GM23338 (cell line): ENCODE measurements at regions not wholly inside any gene's neighbourhood (a gene's known extent, or its start where the extent isn't known, plus 50 kb on each side); places are given as distances from the start of the nearest gene placed in this dataset.

ENCODE experiments used
- ATAC-seq: fragments of 200-7000 bp; cut with Tn5 transposase; 3 replicates; pipeline ENCODE4 v1.9.1; 2020
- DNase-seq: peaks from one replicate; pipeline ENCODE4 v3.0.0-alpha.2; 2015; ENCODE audit warnings: low spot score
- H2AFZ ChIP-seq: fragments of 200-600 bp; sonication (generic); 2 replicates; pipeline ENCODE4 v1.8.0; 2016; ENCODE audit warnings: antibody characterized with exemption, mild to moderate bottlenecking, moderate library complexity
- H3F3A ChIP-seq: fragments of 200-600 bp; sonication (generic); replicated peaks from 2 replicates; pipeline ENCODE4 v1.8.0; 2017; ENCODE audit warnings: antibody characterized with exemption, mixed run types, low read depth
- H3K27ac ChIP-seq: fragments of 200-600 bp; sonication (generic); 2 replicates; pipeline ENCODE4 v1.6.1; 2016; ENCODE audit warnings: low read depth
- H3K27me3 ChIP-seq: fragments of 200-600 bp; sonication (generic); 2 replicates; pipeline ENCODE4 v1.8.0; 2016; ENCODE audit warnings: mild to moderate bottlenecking, mixed run types, moderate library complexity; ENCODE audit not compliant: insufficient read depth
- H3K36me3 ChIP-seq: fragments of 200-600 bp; sonication (generic); 2 replicates; pipeline ENCODE4 v1.8.0; 2016; ENCODE audit warnings: mild to moderate bottlenecking; ENCODE audit not compliant: insufficient read depth
- H3K4me1 ChIP-seq: fragments of 200-600 bp; sonication (generic); 2 replicates; pipeline ENCODE4 v1.8.0; 2016; ENCODE audit warnings: mild to moderate bottlenecking, moderate library complexity; ENCODE audit not compliant: insufficient read depth
- H3K4me2 ChIP-seq: fragments of 200-600 bp; sonication (generic); 2 replicates; pipeline ENCODE4 v1.7.1; 2017; ENCODE audit warnings: mixed run types
- H3K4me3 ChIP-seq: fragments of 200-600 bp; sonication (generic); 2 replicates; pipeline ENCODE4 v1.6.1; 2016; ENCODE audit warnings: mixed run types
- H3K79me2 ChIP-seq: fragments of 200-600 bp; sonication (generic); replicated peaks from 2 replicates; pipeline ENCODE4 v1.8.0; 2017; ENCODE audit warnings: mild to moderate bottlenecking; ENCODE audit not compliant: insufficient read depth
- H3K9me2 ChIP-seq: fragments of 200-600 bp; sonication (generic); 2 replicates; pipeline ENCODE4 v1.8.0; 2017; ENCODE audit not compliant: insufficient read depth
- H4K20me1 ChIP-seq: fragments of 200-600 bp; sonication (generic); replicated peaks from 2 replicates; pipeline ENCODE4 v1.8.0; 2017; ENCODE audit warnings: mild to moderate bottlenecking; ENCODE audit not compliant: insufficient read depth
- H3K27ac Mint-ChIP-seq: 2 replicates; pipeline ENCODE4 v1.8.0; 2020; ENCODE audit warnings: inconsistent platforms, mild to moderate bottlenecking, moderate library complexity, mixed read lengths
- H3K27me3 Mint-ChIP-seq: 3 replicates; pipeline ENCODE4 v1.8.0; 2022; ENCODE audit warnings: low read depth, mild to moderate bottlenecking, moderate library complexity, mixed read lengths, inconsistent platforms; ENCODE audit not compliant: insufficient read depth, poor library complexity
- H3K36me3 Mint-ChIP-seq: 3 replicates; pipeline ENCODE4 v1.8.0; 2021; ENCODE audit warnings: low read depth, mild to moderate bottlenecking, inconsistent platforms, moderate library complexity, mixed read lengths
- H3K4me1 Mint-ChIP-seq: 3 replicates; pipeline ENCODE4 v1.8.0; 2020; ENCODE audit warnings: mild to moderate bottlenecking, inconsistent platforms, mixed read lengths
- H3K4me3 Mint-ChIP-seq: 3 replicates; pipeline ENCODE4 v1.8.0; 2021; ENCODE audit warnings: moderate library complexity, mild to moderate bottlenecking, inconsistent platforms, mixed read lengths
- H3K9me3 Mint-ChIP-seq: 3 replicates; pipeline ENCODE4 v1.8.0; 2020; ENCODE audit warnings: moderate library complexity, mild to moderate bottlenecking, inconsistent platforms, mixed read lengths
- CREB1 ChIP-seq: fragments of 250-450 bp; sonication (Bioruptor Pico); IDR thresholded peaks from 2 replicates; pipeline ENCODE4 v1.5.0; 2020; ENCODE audit warnings: low read depth, mild to moderate bottlenecking, moderate library complexity
- JUNB ChIP-seq: IDR thresholded peaks from one replicate; pipeline ENCODE4 v1.6.1; 2016; ENCODE audit warnings: antibody characterized with exemption; ENCODE audit not compliant: unreplicated experiment
- NANOG ChIP-seq: IDR thresholded peaks from 2 replicates; pipeline ENCODE4 v1.6.1; 2016; ENCODE audit warnings: antibody characterized with exemption, borderline replicate concordance
- STAT1 ChIP-seq: IDR thresholded peaks from one replicate; pipeline ENCODE4 v1.6.1; 2016; ENCODE audit warnings: antibody characterized with exemption; ENCODE audit not compliant: unreplicated experiment
- ZNF462 ChIP-seq: fragments of 250-450 bp; sonication (Bioruptor Pico); IDR thresholded peaks from 2 replicates; pipeline ENCODE4 v1.5.0; 2020; ENCODE audit warnings: mild to moderate bottlenecking, moderate library complexity

GRCh38 chr18:61727241-61728193, 165.3 kb downstream of the RNF152 start (continued):
- TF ChIP-seq ZNF462 (CRISPR knock-in tag) (no peak), NANOG (no peak), STAT1 (no peak), CREB1 (CRISPR knock-in tag) (no peak)

GRCh38 chr18:61724532-61724931, 168.3 kb downstream of the RNF152 start:
- no peaks in the 10 kb centered on the region for H3F3A ChIP-seq
- no peak overlapping the region for H3K27ac Mint-ChIP-seq
- H3K27me3 Mint-ChIP-seq: no peaks in the 10 kb centered on the region
- no peak overlapping the region for H3K4me2 ChIP-seq
- H4K20me1 ChIP-seq: no peaks in the 10 kb centered on the region
- peaks cover 8% of the 10 kb centered on the region; the same call in 2 of the 3 replicates for H3K36me3 Mint-ChIP-seq
- no peak overlapping the region for H2AFZ ChIP-seq
- H3K9me3 Mint-ChIP-seq: peaks cover 8% of the 10 kb centered on the region; the same call in 2 of the 3 replicates
- no peak overlapping the region for H3K27ac ChIP-seq
- peaks cover 6% of the 10 kb centered on the region for H3K4me1 ChIP-seq
- TF ChIP-seq JUNB: no peak
- H3K4me3 Mint-ChIP-seq: no peak overlapping the region
- peaks cover 6% of the 10 kb centered on the region for H3K4me1 Mint-ChIP-seq
- 0 out of 2 replicates have a peak, but pooled peaks cover 4% of the 10 kb centered on the region for H3K9me2 ChIP-seq
- no peak overlapping the region for H3K4me3 ChIP-seq
- H3K27me3 ChIP-seq: no peaks in the 10 kb centered on the region
- DNase-seq (no peak), ATAC-seq (no peak)
- no peaks in the 10 kb centered on the region for H3K79me2 ChIP-seq
- H3K36me3 ChIP-seq: peaks cover 7% of the 10 kb centered on the region; the same call in 1 of the 2 replicates
